GM23248 (cell line): ENCODE measurements at regions not wholly inside any gene's neighbourhood (a gene's known extent, or its start where the extent isn't known, plus 50 kb on each side); places are given as distances from the start of the nearest gene placed in this dataset.

ENCODE experiments used
- DNase-seq: peaks from one replicate; pipeline ENCODE4 v3.0.0-alpha.2; 2015
- H2AFZ ChIP-seq: fragments of 200-600 bp; sonication (generic); 2 replicates; pipeline ENCODE4 v1.6.1; 2016; ENCODE audit warnings: antibody characterized with exemption
- H3F3A ChIP-seq: fragments of 200-600 bp; sonication (generic); 2 replicates; pipeline ENCODE4 v1.6.1; 2016; ENCODE audit warnings: mild to moderate bottlenecking, antibody characterized with exemption, mixed run types; ENCODE audit not compliant: insufficient read depth
- H3K27ac ChIP-seq: fragments of 200-600 bp; sonication (generic); 2 replicates; pipeline ENCODE4 v1.5.1; 2016; ENCODE audit warnings: mild to moderate bottlenecking
- H3K27me3 ChIP-seq: fragments of 200-600 bp; sonication (generic); replicated peaks from 2 replicates; pipeline ENCODE4 v1.6.1; 2016; ENCODE audit warnings: mild to moderate bottlenecking; ENCODE audit not compliant: insufficient read depth
- H3K36me3 ChIP-seq: fragments of 200-600 bp; sonication (generic); 2 replicates; pipeline ENCODE4 v1.6.1; 2016; ENCODE audit warnings: low read depth, mild to moderate bottlenecking
- H3K4me1 ChIP-seq: fragments of 200-600 bp; sonication (generic); 2 replicates; pipeline ENCODE4 v1.6.1; 2016; ENCODE audit warnings: mild to moderate bottlenecking; ENCODE audit not compliant: insufficient read depth
- H3K4me2 ChIP-seq: fragments of 200-600 bp; sonication (generic); one replicate; pipeline ENCODE4 v1.6.1; 2016; ENCODE audit warnings: mild to moderate bottlenecking; ENCODE audit not compliant: unreplicated experiment
- H3K4me3 ChIP-seq: fragments of 200-600 bp; sonication (generic); 2 replicates; pipeline ENCODE4 v1.5.1; 2016; ENCODE audit warnings: mild to moderate bottlenecking
- H3K79me2 ChIP-seq: fragments of 200-600 bp; sonication (generic); 2 replicates; pipeline ENCODE4 v1.6.1; 2016; ENCODE audit warnings: mild to moderate bottlenecking; ENCODE audit not compliant: insufficient read depth
- H3K9ac ChIP-seq: fragments of 200-600 bp; sonication (generic); 2 replicates; pipeline ENCODE4 v1.6.1; 2016; ENCODE audit warnings: mild to moderate bottlenecking
- H3K9me2 ChIP-seq: fragments of 200-600 bp; sonication (generic); 2 replicates; pipeline ENCODE4 v1.6.1; 2016; ENCODE audit warnings: mixed run types, mild to moderate bottlenecking, moderate library complexity; ENCODE audit not compliant: insufficient read depth
- H3K9me3 ChIP-seq: fragments of 200-600 bp; sonication (generic); one replicate; pipeline ENCODE4 v1.6.1; 2017; ENCODE audit warnings: low read depth
- H4K20me1 ChIP-seq: fragments of 200-600 bp; sonication (generic); 2 replicates; pipeline ENCODE4 v1.6.0; 2016; ENCODE audit not compliant: insufficient read depth
- EZH2 ChIP-seq: fragments of 200-600 bp; sonication (generic); IDR thresholded peaks from 2 replicates; pipeline ENCODE4 v1.6.1; 2018; ENCODE audit warnings: antibody characterized with exemption, mild to moderate bottlenecking; ENCODE audit not compliant: insufficient read depth, poor library complexity, severe bottlenecking
- EZH2phosphoT487 ChIP-seq: fragments of 200-600 bp; sonication (generic); IDR thresholded peaks from 2 replicates; pipeline ENCODE4 v1.6.1; 2018; ENCODE audit warnings: antibody characterized with exemption, moderate library complexity, mild to moderate bottlenecking, low read depth; ENCODE audit not compliant: insufficient read depth
- WGBS, 2 experiments: methylation state at CpG; one replicate each; pipeline ENCODE4 v1.1.6; 2015 to 2017; ENCODE audit warnings: low lambda C conversion rate in 2 of 2, low coverage in 1 of 2; ENCODE audit errors: missing lambda C conversion rate in 2 of 2; 5-methylcytosine and 5-hydroxymethylcytosine counted together
- in situ Hi-C: fragments of 300-500 bp; cut with MboI; formaldehyde crosslinking; loops from 2 replicates; pipeline ENCODE4 v1.15.0; 2020

DNA sequence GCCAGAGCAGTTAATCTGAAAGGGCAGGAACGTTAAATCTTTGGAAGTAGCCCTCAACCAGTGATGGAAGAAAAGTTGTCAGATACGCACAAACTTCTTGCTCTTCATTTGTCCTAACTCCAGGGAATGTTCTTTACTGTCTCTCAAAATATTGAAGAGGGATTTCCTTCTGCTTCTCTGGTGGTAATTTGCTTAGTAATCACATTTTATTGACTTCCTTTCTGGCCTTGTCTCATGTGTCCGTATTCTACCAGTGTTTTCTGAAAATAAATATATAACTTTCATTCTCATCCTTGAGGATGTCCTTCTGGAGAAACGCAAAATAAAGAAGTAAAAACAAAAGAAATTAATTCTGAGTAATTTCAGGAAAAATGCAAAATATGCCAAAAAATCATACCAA, 282.1 kb downstream of the CYLC2 start:
- Histone ChIP-seq H4K20me1 (no peaks in the 10 kb centered on the region), H3K79me2 (no peaks in the 10 kb centered on the region), H3K27ac (no peak overlapping the region), H2AFZ (no peak overlapping the region), H3K27me3 (no peaks in the 10 kb centered on the region), H3K36me3 (no peaks in the 10 kb centered on the region), H3K4me3 (no peak overlapping the region), H3K9me2 (no peaks in the 10 kb centered on the region), H3K4me1 (no peaks in the 10 kb centered on the region), H3K9me3 (no peaks in the 10 kb centered on the region), H3F3A (no peaks in the 10 kb centered on the region), H3K9ac (no peak overlapping the region), H3K4me2 (no peak overlapping the region)
- in situ Hi-C loops: no loop called here
- 11 to 16% methylated on average over 4 of the region's 4 CpGs for WGBS, 2 experiments
- no peak for TF ChIP-seq EZH2
- no peak for TF ChIP-seq EZH2phosphoT487
- DNase-seq: no peak

DNA sequence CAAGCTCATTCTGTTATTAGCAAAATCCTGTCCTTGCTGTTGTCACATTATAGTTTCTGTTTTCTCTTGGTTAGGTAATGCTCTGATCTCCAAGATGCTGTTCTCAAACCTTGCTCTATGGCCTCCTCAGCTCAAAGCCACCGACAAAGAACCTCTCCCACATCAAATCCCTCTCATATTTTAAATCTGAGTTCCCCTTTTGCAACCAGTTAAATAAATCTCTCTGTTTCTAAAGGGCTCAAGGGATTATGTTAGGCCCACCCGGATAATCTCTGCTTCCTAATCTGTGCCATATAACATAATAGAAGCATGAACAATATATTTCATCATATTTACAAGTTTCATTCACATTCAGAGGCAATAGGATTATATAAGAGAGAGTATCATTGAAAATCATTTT, 286.0 kb downstream of the CYLC2 start:
- no peak overlapping the region for H3K27ac ChIP-seq
- 11 to 12% methylated on average over 2 of the region's 2 CpGs for WGBS, 2 experiments
- no peak for DNase-seq
- H3K4me2 ChIP-seq: no peak overlapping the region
- H2AFZ ChIP-seq: no peak overlapping the region
- no peaks in the 10 kb centered on the region for H3K27me3 ChIP-seq
- no peaks in the 10 kb centered on the region for H3F3A ChIP-seq
- no peaks in the 10 kb centered on the region for H3K79me2 ChIP-seq
- no peak overlapping the region for H3K9ac ChIP-seq
- no peaks in the 10 kb centered on the region for H4K20me1 ChIP-seq
- H3K36me3 ChIP-seq: no peaks in the 10 kb centered on the region
- no peak for TF ChIP-seq EZH2
- no peak for TF ChIP-seq EZH2phosphoT487
- H3K9me3 ChIP-seq: no peaks in the 10 kb centered on the region
- H3K4me3 ChIP-seq: no peak overlapping the region
- no peaks in the 10 kb centered on the region for H3K9me2 ChIP-seq
- H3K4me1 ChIP-seq: no peaks in the 10 kb centered on the region
- in situ Hi-C loops: no loop called here

GRCh38 chr9:103287361-103287760, 292.2 kb downstream of the CYLC2 start:
- 27 to 33% methylated on average over 6 of the region's 6 CpGs for WGBS, 2 experiments
- no peak overlapping the region for H3K4me2 ChIP-seq
- H3K36me3 ChIP-seq: no peaks in the 10 kb centered on the region
- no peaks in the 10 kb centered on the region for H3F3A ChIP-seq
- H3K9me2 ChIP-seq: no peaks in the 10 kb centered on the region
- H3K9ac ChIP-seq: no peak overlapping the region
- no peak overlapping the region for H3K27ac ChIP-seq
- DNase-seq: no peak
- H2AFZ ChIP-seq: no peak overlapping the region
- H3K4me1 ChIP-seq: no peaks in the 10 kb centered on the region
- no peak overlapping the region for H3K4me3 ChIP-seq
- in situ Hi-C loops: no loop called here
- H3K79me2 ChIP-seq: no peaks in the 10 kb centered on the region
- TF ChIP-seq EZH2 (no peak), EZH2phosphoT487 (no peak)
- no peaks in the 10 kb centered on the region for H4K20me1 ChIP-seq
- H3K9me3 ChIP-seq: no peaks in the 10 kb centered on the region
- no peaks in the 10 kb centered on the region for H3K27me3 ChIP-seq

- in situ Hi-C loops: no loop called here
- no peaks in the 10 kb centered on the region for H3K9me3 ChIP-seq
- H2AFZ ChIP-seq: no peak overlapping the region
- no peaks in the 10 kb centered on the region for H3F3A ChIP-seq
- no peaks in the 10 kb centered on the region for H3K27me3 ChIP-seq
- no peak overlapping the region for H3K4me2 ChIP-seq
- H3K36me3 ChIP-seq: no peaks in the 10 kb centered on the region
- H3K9ac ChIP-seq: no peak overlapping the region
- H3K4me1 ChIP-seq: no peaks in the 10 kb centered on the region
- no peak overlapping the region for H3K27ac ChIP-seq
- 14 to 25% methylated on average over 1 of the region's 1 CpG for WGBS, 2 experiments
- no peak for DNase-seq
- H3K79me2 ChIP-seq: no peaks in the 10 kb centered on the region
- TF ChIP-seq EZH2 (no peak), EZH2phosphoT487 (no peak)
- no peaks in the 10 kb centered on the region for H4K20me1 ChIP-seq
- no peaks in the 10 kb centered on the region for H3K9me2 ChIP-seq
- no peak overlapping the region for H3K4me3 ChIP-seq
Observed at GRCh38 chr9:103296189-103296588, 301.1 kb downstream of the CYLC2 start.

DNA sequence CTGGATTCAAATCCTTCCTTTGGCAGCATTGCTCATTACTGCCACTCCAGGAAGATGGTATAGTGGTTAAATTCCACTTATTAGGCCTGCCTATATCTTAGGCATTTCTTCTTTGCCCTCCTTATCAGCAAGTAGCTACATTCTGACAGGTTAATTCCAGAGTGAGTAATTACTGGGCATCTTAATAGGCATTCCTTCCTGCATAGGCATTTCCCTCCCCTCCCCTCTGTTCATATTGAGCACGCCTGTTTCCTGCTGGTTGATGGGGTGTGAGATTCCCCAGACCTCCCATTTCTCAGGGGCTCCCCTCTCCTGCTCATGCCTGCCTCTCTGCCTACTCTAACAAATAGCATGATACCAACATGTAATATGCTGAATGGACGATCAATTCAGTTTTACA, 305.9 kb downstream of the CYLC2 start:
- no peak for TF ChIP-seq EZH2phosphoT487
- TF ChIP-seq EZH2: no peak
- H3K36me3 ChIP-seq: no peaks in the 10 kb centered on the region
- no peak overlapping the region for H3K4me3 ChIP-seq
- H3K9me3 ChIP-seq: no peaks in the 10 kb centered on the region
- no peak overlapping the region for H3K9ac ChIP-seq
- 18 to 21% methylated on average over 2 of the region's 2 CpGs for WGBS, 2 experiments
- H3K27me3 ChIP-seq: no peaks in the 10 kb centered on the region
- no peaks in the 10 kb centered on the region for H3K79me2 ChIP-seq
- H3K9me2 ChIP-seq: no peaks in the 10 kb centered on the region
- H3K4me1 ChIP-seq: no peaks in the 10 kb centered on the region
- H2AFZ ChIP-seq: no peak overlapping the region
- H4K20me1 ChIP-seq: no peaks in the 10 kb centered on the region
- DNase-seq: no peak
- H3F3A ChIP-seq: no peaks in the 10 kb centered on the region
- in situ Hi-C loops: no loop called here
- no peak overlapping the region for H3K4me2 ChIP-seq
- H3K27ac ChIP-seq: no peak overlapping the region
